RWPE2 (cell line): ENCODE measurements at regions not wholly inside any gene's neighbourhood (a gene's known extent, or its start where the extent isn't known, plus 50 kb on each side); places are given as distances from the start of the nearest gene placed in this dataset.

Source experiments
- ATAC-seq: fragments of 200-7000 bp; cut with Tn5 transposase; 3 replicates; pipeline ENCODE4 v1.9.1; 2021; ENCODE audit warnings: low read depth
- DNase-seq: peaks from one replicate; pipeline ENCODE4 v3.0.0-alpha.2; 2020; ENCODE audit warnings: low spot score
- H3K27ac ChIP-seq: fragments of 450-650 bp; 2 replicates; pipeline ENCODE4 v1.5.1; 2017; ENCODE audit warnings: mild to moderate bottlenecking; ENCODE audit not compliant: poor library complexity, severe bottlenecking
- H3K27me3 ChIP-seq: fragments of 250-450 bp; sonication (Bioruptor Pico); 2 replicates; pipeline ENCODE4 v1.5.1; 2021; ENCODE audit warnings: mild to moderate bottlenecking, moderate library complexity; ENCODE audit not compliant: insufficient read depth, poor library complexity, severe bottlenecking
- H3K36me3 ChIP-seq: fragments of 250-450 bp; sonication (Bioruptor Pico); 2 replicates; pipeline ENCODE4 v1.5.1; 2020; ENCODE audit warnings: low read depth, mild to moderate bottlenecking, moderate library complexity
- H3K4me1 ChIP-seq: fragments of 250-450 bp; sonication (Bioruptor Pico); 2 replicates; pipeline ENCODE4 v1.5.1; 2021; ENCODE audit warnings: mild to moderate bottlenecking, moderate library complexity; ENCODE audit not compliant: insufficient read depth, poor library complexity, severe bottlenecking
- H3K4me3 ChIP-seq: fragments of 250-450 bp; sonication (Bioruptor Pico); 2 replicates; pipeline ENCODE4 v1.5.1; 2021; ENCODE audit warnings: mild to moderate bottlenecking, moderate library complexity; ENCODE audit not compliant: severe bottlenecking
- H3K9me3 ChIP-seq: fragments of 250-450 bp; sonication (Bioruptor Pico); 2 replicates; pipeline ENCODE4 v1.5.1; 2021; ENCODE audit warnings: mild to moderate bottlenecking, moderate library complexity; ENCODE audit not compliant: severe bottlenecking
- TF ChIP-seq, protein P1 (sequence below): fragments of 450-650 bp; IDR thresholded peaks from one replicate; pipeline ENCODE4 v1.5.1; 2017; ENCODE audit warnings: mild to moderate bottlenecking, moderate library complexity; ENCODE audit not compliant: poor library complexity, severe bottlenecking

DNA sequence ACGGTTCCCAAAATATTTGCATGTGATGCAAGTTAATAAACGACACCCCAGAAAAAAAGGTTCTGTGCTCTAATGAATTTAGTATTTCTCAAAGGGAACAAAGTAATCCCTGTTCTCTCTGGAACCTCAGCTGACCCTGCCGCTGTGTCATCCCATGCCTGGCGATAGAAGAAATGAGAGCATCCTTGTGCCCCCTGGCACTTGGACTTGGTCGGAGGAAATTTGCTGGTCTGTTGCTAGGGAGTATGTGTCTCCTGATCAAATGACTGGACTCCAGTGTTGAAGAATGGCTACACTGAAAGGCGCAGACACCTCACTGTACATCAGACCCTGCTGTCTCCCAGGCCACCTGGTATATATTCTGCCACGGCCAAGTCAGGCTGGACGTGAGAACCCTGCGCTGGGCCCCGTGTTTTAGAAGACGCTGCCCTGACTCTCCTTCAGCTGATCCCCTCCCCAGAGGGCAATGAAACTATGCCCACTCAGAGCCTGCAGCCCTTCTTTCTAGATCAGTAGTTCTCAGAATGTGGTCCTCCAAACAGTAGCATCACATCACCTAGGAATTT lies 67.2 kb downstream of the THNSL1 start:
- Histone ChIP-seq H3K9me3 (no peaks in the 10 kb centered on the region), H3K36me3 (no peaks in the 10 kb centered on the region), H3K4me1 (no peaks in the 10 kb centered on the region), H3K27me3 (no peaks in the 10 kb centered on the region), H3K4me3 (no peak overlapping the region), H3K27ac (no peak overlapping the region)
- TF ChIP-seq, protein P1, sequence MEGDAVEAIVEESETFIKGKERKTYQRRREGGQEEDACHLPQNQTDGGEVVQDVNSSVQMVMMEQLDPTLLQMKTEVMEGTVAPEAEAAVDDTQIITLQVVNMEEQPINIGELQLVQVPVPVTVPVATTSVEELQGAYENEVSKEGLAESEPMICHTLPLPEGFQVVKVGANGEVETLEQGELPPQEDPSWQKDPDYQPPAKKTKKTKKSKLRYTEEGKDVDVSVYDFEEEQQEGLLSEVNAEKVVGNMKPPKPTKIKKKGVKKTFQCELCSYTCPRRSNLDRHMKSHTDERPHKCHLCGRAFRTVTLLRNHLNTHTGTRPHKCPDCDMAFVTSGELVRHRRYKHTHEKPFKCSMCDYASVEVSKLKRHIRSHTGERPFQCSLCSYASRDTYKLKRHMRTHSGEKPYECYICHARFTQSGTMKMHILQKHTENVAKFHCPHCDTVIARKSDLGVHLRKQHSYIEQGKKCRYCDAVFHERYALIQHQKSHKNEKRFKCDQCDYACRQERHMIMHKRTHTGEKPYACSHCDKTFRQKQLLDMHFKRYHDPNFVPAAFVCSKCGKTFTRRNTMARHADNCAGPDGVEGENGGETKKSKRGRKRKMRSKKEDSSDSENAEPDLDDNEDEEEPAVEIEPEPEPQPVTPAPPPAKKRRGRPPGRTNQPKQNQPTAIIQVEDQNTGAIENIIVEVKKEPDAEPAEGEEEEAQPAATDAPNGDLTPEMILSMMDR, result no peak
- no peak for ATAC-seq
- DNase-seq, result no peak

- no peaks in the 10 kb centered on the region for H3K36me3 ChIP-seq
- no peaks in the 10 kb centered on the region for H3K4me1 ChIP-seq
- H3K4me3 ChIP-seq, result no peak overlapping the region
- no peaks in the 10 kb centered on the region for H3K27me3 ChIP-seq
- DNase-seq (no peak), ATAC-seq (no peak)
- no peak overlapping the region for H3K27ac ChIP-seq
- TF ChIP-seq, protein P1, result no peak
- H3K9me3 ChIP-seq, result no peaks in the 10 kb centered on the region
These were observed 68.0 kb downstream of the THNSL1 start for GRCh38 chr10:25084447-25084846.

DNA sequence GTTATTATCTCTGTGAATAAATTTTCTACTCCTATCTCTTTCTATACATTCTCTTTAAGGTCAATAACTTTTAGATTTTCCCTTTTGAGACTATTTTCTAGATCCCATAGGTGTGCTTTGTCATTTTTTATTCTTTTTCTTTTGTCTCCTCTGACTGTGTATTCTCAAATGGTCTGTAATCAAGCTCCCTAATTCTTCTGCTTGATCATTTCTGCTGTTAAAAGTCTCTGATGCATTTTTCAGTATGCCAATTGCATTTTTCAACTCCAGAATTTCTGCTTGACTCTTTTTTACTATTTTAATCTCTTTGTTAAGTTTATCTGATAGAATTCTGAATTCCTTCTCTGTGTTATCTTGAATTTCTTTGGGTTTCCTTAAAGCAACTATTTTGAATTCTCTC lies 78.2 kb downstream of the THNSL1 start:
- H3K27me3 ChIP-seq, result peaks cover 2% of the 10 kb centered on the region
- DNase-seq (no peak), ATAC-seq (no peak)
- no peak overlapping the region for H3K27ac ChIP-seq
- TF ChIP-seq, protein P1, result no peak
- no peaks in the 10 kb centered on the region for H3K9me3 ChIP-seq
- H3K36me3 ChIP-seq, result no peaks in the 10 kb centered on the region
- H3K4me3 ChIP-seq, result no peak overlapping the region
- no peaks in the 10 kb centered on the region for H3K4me1 ChIP-seq

DNA sequence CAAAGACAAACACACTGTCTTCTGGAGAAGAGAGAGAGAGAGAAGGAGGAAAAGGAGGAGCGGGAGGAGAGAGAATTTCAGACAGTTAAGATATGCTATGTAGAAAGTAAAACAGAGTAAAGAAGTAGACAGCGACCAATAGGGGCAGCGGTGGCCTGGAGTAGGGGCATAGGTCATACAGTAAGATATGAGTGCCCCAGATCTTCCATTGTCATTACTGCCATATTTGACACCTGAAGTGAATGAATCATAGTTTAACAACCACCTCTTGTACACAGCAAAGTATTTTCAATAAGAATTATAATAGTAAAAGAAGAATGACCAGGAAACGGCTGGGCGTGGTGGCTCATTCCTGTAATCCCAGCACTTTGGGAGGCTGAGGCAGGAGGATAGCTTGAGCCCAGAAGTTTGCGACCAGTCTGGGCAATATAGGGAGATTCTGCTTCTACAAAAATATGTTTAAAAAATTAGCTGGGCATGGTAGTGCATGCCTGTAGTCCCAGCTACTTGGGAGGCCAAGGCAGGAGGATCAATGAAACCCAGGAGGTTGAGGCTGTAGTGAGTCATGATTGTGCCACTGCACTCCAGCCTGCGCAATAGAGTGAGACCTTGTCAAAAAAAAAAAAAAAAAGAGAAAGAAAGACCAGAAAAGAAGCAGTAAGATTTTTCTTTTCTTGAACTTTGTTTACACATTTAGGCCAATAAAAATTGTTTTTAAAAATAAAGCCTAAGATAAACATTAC lies 77.0 kb upstream of the GPR158 start:
- Histone ChIP-seq H3K27ac (no peak overlapping the region), H3K36me3 (no peaks in the 10 kb centered on the region), H3K4me3 (no peak overlapping the region), H3K9me3 (no peaks in the 10 kb centered on the region), H3K27me3 (no peaks in the 10 kb centered on the region), H3K4me1 (no peaks in the 10 kb centered on the region)
- DNase-seq, result no peak
- ATAC-seq, result no peak
- TF ChIP-seq, protein P1, result no peak

DNA sequence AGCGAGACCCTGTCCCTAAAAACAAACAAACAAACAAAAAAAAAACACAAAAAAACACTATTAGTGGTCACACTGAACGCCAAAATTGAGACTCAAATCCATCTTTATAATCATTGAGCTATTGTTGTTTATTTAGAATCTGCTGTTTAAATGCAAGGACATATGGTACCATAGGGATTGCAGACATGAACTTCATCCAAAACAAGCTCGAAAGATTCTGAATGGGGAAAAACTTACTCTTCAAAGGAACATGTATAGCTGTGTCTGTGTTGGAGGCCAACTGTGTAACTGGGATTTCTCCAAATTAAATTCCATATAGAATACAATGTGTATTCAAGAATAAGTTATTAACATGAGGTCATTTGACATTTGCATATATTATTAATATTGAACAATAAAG lies 74.7 kb upstream of the GPR158 start:
- H3K9me3 ChIP-seq, result no peaks in the 10 kb centered on the region
- no peaks in the 10 kb centered on the region for H3K4me1 ChIP-seq
- no peak overlapping the region for H3K4me3 ChIP-seq
- H3K27ac ChIP-seq, result no peak overlapping the region
- ATAC-seq (no peak), DNase-seq (no peak)
- TF ChIP-seq, protein P1, result no peak
- H3K27me3 ChIP-seq, result no peaks in the 10 kb centered on the region
- no peaks in the 10 kb centered on the region for H3K36me3 ChIP-seq
